Fibroblast of lung (primary cell): ENCODE measurements at regions not wholly inside any gene's neighbourhood (a gene's known extent, or its start where the extent isn't known, plus 50 kb on each side); places are given as distances from the start of the nearest gene placed in this dataset.

Experiments
- DNase-seq, 2 donors: peaks; one replicate each; pipeline versions ENCODE4 v3.0.0 to v3.0.0-alpha.2; 2010; ENCODE audit warnings: low read depth in 2 of 2
- H2AFZ ChIP-seq: 2 replicates; pipeline ENCODE4 v1.5.1; 2012; ENCODE audit warnings: low read length, control low read depth, inconsistent platforms
- H3K27ac ChIP-seq: 2 replicates; pipeline ENCODE4 v1.5.1; 2011; ENCODE audit warnings: low read length, control low read depth; ENCODE audit not compliant: insufficient read depth
- H3K27me3 ChIP-seq: 2 replicates; pipeline ENCODE4 v1.5.1; 2011; ENCODE audit warnings: mild to moderate bottlenecking, low read length; ENCODE audit not compliant: control insufficient read depth, insufficient read depth
- H3K36me3 ChIP-seq: 2 replicates; pipeline ENCODE4 v1.5.1; 2011; ENCODE audit warnings: low read length; ENCODE audit not compliant: control insufficient read depth, insufficient read depth
- H3K4me1 ChIP-seq: 2 replicates; pipeline ENCODE4 v1.5.1; 2011; ENCODE audit warnings: low read length; ENCODE audit not compliant: control insufficient read depth, insufficient read depth; ENCODE audit errors: extremely low read depth
- H3K4me2 ChIP-seq: 2 replicates; pipeline ENCODE4 v1.5.1; 2011; ENCODE audit warnings: low read length, control low read depth; ENCODE audit not compliant: insufficient read depth; ENCODE audit errors: extremely low read depth
- H3K4me3 ChIP-seq, 4 experiments: fragments of 200-600 bp in 1 of 4; sonication (generic) in 1 of 4; replicated peaks in 1 of 4; 2 replicates each; pipeline ENCODE4 v1.5.1; 2011 to 2016; ENCODE audit warnings: low read length in 4 of 4, low read depth in 3 of 4, mild to moderate bottlenecking in 3 of 4, control low read depth in 2 of 4, inconsistent platforms in 1 of 4, mixed read lengths in 1 of 4; ENCODE audit not compliant: insufficient read depth in 1 of 4; ENCODE audit errors: control extremely low read depth in 1 of 4
- H3K79me2 ChIP-seq: 2 replicates; pipeline ENCODE4 v1.5.1; 2012; ENCODE audit warnings: mild to moderate bottlenecking, low read length, inconsistent platforms; ENCODE audit not compliant: control insufficient read depth, insufficient read depth
- H3K9ac ChIP-seq: 2 replicates; pipeline ENCODE4 v1.5.1; 2011; ENCODE audit warnings: mild to moderate bottlenecking, low read length, control low read depth; ENCODE audit not compliant: insufficient read depth
- H3K9me3 ChIP-seq: 2 replicates; pipeline ENCODE4 v1.5.1; 2012; ENCODE audit warnings: low read depth, low read length; ENCODE audit not compliant: control insufficient read depth, insufficient read depth
- H4K20me1 ChIP-seq: 2 replicates; pipeline ENCODE4 v1.5.1; 2011; ENCODE audit warnings: low read length; ENCODE audit not compliant: control insufficient read depth, insufficient read depth; ENCODE audit errors: extremely low read depth
- EZH2 ChIP-seq: IDR thresholded peaks from 2 replicates; pipeline ENCODE4 v1.5.1; 2012; ENCODE audit warnings: low read length, control low read depth, mild to moderate bottlenecking; ENCODE audit errors: missing control alignments
- TF ChIP-seq, protein P1 (sequence below), 2 donors: IDR thresholded peaks in 1 of 2; conservative IDR thresholded peaks in 1 of 2; 1 replicate in 1 of 2; 2 replicates in 1 of 2; pipeline ENCODE4 v1.5.1; 2011 to 2012; ENCODE audit warnings: low read length in 2 of 2, control low read depth in 1 of 2, inconsistent platforms in 1 of 2, low read depth in 1 of 2, mild to moderate bottlenecking in 1 of 2

- peak; percentile 44 to 83 for DNase-seq
- no peak overlapping the region for H3K4me2 ChIP-seq
Observed at GRCh38 chr2:44075541-44075940, 79.8 kb upstream of the LRPPRC start.

GRCh38 chr2:44077942-44078511 lies 82.2 kb upstream of the LRPPRC start:
- TF ChIP-seq, protein P1, sequence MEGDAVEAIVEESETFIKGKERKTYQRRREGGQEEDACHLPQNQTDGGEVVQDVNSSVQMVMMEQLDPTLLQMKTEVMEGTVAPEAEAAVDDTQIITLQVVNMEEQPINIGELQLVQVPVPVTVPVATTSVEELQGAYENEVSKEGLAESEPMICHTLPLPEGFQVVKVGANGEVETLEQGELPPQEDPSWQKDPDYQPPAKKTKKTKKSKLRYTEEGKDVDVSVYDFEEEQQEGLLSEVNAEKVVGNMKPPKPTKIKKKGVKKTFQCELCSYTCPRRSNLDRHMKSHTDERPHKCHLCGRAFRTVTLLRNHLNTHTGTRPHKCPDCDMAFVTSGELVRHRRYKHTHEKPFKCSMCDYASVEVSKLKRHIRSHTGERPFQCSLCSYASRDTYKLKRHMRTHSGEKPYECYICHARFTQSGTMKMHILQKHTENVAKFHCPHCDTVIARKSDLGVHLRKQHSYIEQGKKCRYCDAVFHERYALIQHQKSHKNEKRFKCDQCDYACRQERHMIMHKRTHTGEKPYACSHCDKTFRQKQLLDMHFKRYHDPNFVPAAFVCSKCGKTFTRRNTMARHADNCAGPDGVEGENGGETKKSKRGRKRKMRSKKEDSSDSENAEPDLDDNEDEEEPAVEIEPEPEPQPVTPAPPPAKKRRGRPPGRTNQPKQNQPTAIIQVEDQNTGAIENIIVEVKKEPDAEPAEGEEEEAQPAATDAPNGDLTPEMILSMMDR (conservative IDR thresholded peaks at IDR 0.05 in 1 of 2, IDR thresholded peaks at IDR 0.05 in 1 of 2; ENCODE audit: low read depth in 1 of 2, low read length in 2 of 2) = no peak
- no peak for TF ChIP-seq EZH2
- Histone ChIP-seq H2AFZ (no peak overlapping the region), H3K4me2 (no peak overlapping the region), H3K4me1 (no peaks in the 10 kb centered on the region), H3K9ac (no peak overlapping the region), H3K9me3 (no peaks in the 10 kb centered on the region), H3K27ac (no peak overlapping the region), H3K36me3 (no peaks in the 10 kb centered on the region), H3K79me2 (no peaks in the 10 kb centered on the region), H3K27me3 (no peaks in the 10 kb centered on the region), H4K20me1 (no peaks in the 10 kb centered on the region), H3K4me3 (no peak overlapping the region)
- no peak for DNase-seq

More at GRCh38 chr2:44075541-44075940, 79.8 kb upstream of the LRPPRC start:
- TF ChIP-seq, protein P1 (conservative IDR thresholded peaks at IDR 0.05 in 1 of 2, IDR thresholded peaks at IDR 0.05 in 1 of 2; ENCODE audit: low read depth in 1 of 2, low read length in 2 of 2) = no peak
- Histone ChIP-seq H3K36me3 (no peaks in the 10 kb centered on the region), H3K4me3 (no peak overlapping the region), H3K4me1 (no peaks in the 10 kb centered on the region), H2AFZ (no peak overlapping the region), H3K9ac (no peak overlapping the region), H3K27ac (no peak overlapping the region), H3K27me3 (no peaks in the 10 kb centered on the region), H4K20me1 (no peaks in the 10 kb centered on the region), H3K9me3 (no peaks in the 10 kb centered on the region), H3K79me2 (no peaks in the 10 kb centered on the region)

DNA sequence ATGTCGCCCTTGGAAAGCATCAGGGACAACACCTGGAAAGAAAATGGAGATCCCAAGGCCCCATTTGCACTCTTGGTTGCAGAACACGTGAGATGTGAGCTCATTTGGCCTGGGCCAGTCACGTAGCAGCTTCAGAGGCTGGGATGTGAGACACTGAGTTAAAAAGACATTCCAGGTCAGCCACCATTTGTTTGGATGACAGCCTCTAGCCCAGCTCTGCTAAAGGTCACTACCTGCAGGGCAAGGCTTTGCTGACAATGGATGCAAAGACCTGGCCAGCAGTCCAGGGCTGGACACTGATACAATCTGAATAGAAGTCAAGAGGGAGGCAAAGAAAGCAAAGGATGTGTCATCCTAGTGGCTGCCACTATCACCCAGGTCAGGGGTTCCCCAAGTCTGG lies 83.9 kb upstream of the LRPPRC start:
- no peak for DNase-seq
- Histone ChIP-seq H3K79me2 (no peaks in the 10 kb centered on the region), H3K4me3 (no peak overlapping the region), H3K4me2 (no peak overlapping the region), H3K9me3 (no peaks in the 10 kb centered on the region), H3K4me1 (no peaks in the 10 kb centered on the region), H3K27me3 (no peaks in the 10 kb centered on the region), H3K36me3 (no peaks in the 10 kb centered on the region), H2AFZ (no peak overlapping the region), H3K27ac (no peak overlapping the region), H3K9ac (no peak overlapping the region), H4K20me1 (no peaks in the 10 kb centered on the region)
- no peak for TF ChIP-seq EZH2
- TF ChIP-seq, protein P1 (conservative IDR thresholded peaks at IDR 0.05 in 1 of 2, IDR thresholded peaks at IDR 0.05 in 1 of 2; ENCODE audit: low read depth in 1 of 2, low read length in 2 of 2) = no peak
